ENCODE measurements at regions not wholly inside any gene's neighbourhood (a gene's known extent, or its start where the extent isn't known, plus 50 kb on each side); places are given as distances from the start of the nearest gene placed in this dataset.

GRCh38 chr5:163623986-163624385 lies 118.6 kb downstream of the MAT2B start:
- Histone ChIP-seq H3K9ac (ENCODE audit: low read depth in 1 of 2, low read length in 2 of 2) (no peak overlapping the region), H3K27ac (ENCODE audit: low read depth in 1 of 2, low read length in 2 of 2) (no peak overlapping the region), H3K9me3 (ENCODE audit: control insufficient read depth in 4 of 4, low read length in 3 of 4) (no peaks in the 10 kb centered on the region), H3K36me3 (ENCODE audit: control insufficient read depth in 4 of 4, insufficient read depth in 3 of 4, low read depth in 1 of 4, low read length in 3 of 4) (no peaks in the 10 kb centered on the region), H3K27me3 (ENCODE audit: control insufficient read depth in 4 of 4, insufficient read depth in 4 of 4, low read length in 3 of 4) (peaks cover 0 to 2% (median 0%) of the 10 kb centered on the region in 4 donors), H3K4me1 (ENCODE audit: control insufficient read depth in 4 of 4, insufficient read depth in 4 of 4, low read length in 3 of 4) (no peaks in the 10 kb centered on the region), H3K4me3 (ENCODE audit: low read depth in 1 of 3, low read length in 3 of 3) (no peak overlapping the region)
- 42% methylated on average over 2 of the region's 2 CpGs for WGBS
- no peak for TF ChIP-seq HNF4G (IDR thresholded peaks at IDR 0.05)
- no peak for DNase-seq (ENCODE audit: low spot score)

DNA sequence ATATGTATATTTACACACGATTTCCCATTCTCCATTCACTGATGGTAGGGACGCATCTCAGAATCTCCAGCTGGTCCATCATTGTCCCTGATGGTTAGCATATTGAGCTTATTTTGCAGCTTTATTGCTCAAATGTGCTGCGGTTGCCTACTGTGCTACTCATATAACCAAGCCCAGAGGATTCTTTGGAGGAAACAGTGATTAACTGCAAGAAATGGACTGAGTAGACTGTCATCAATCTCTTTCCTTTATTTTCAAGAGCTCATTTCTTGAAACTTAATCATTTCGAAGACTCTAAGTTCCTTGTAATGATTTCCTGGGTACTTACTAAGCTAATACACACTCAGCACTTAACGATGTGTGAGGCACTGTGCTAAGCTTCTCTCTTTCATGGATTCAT lies 119.0 kb downstream of the MAT2B start:
- peaks cover 0 to 2% (median 0%) of the 10 kb centered on the region in 4 donors for H3K27me3 ChIP-seq (ENCODE audit: control insufficient read depth in 4 of 4, insufficient read depth in 4 of 4, low read length in 3 of 4)
- WGBS, result 79% methylated on average over 5 of the region's 5 CpGs
- no peaks in the 10 kb centered on the region for H3K9me3 ChIP-seq (ENCODE audit: control insufficient read depth in 4 of 4, low read length in 3 of 4)
- no peak overlapping the region for H3K27ac ChIP-seq (ENCODE audit: low read depth in 1 of 2, low read length in 2 of 2)
- no peak overlapping the region for H3K9ac ChIP-seq (ENCODE audit: low read depth in 1 of 2, low read length in 2 of 2)
- TF ChIP-seq NR2F2 (IDR thresholded peaks at IDR 0.05) (no peak), HNF4A (conservative IDR thresholded peaks at IDR 0.05) (no peak), SP1 (IDR thresholded peaks at IDR 0.05) (no peak), RXRA (IDR thresholded peaks at IDR 0.05) (no peak), RAD21 (IDR thresholded peaks at IDR 0.05) (no peak), JUND (IDR thresholded peaks at IDR 0.05) (no peak), EGR1 (IDR thresholded peaks at IDR 0.05; ENCODE audit: low read depth in 2 of 2) (no peak), FOXA1 (IDR thresholded peaks at IDR 0.05) (no peak), TAF1 (conservative IDR thresholded peaks at IDR 0.05) (no peak), FOXA2 (IDR thresholded peaks at IDR 0.05) (no peak), GABPA (IDR thresholded peaks at IDR 0.05 in 1 of 2, conservative IDR thresholded peaks at IDR 0.05 in 1 of 2) (no peak), YY1 (IDR thresholded peaks at IDR 0.05) (no peak), HNF4G (IDR thresholded peaks at IDR 0.05) (no peak)
- TF ChIP-seq, protein P1, sequence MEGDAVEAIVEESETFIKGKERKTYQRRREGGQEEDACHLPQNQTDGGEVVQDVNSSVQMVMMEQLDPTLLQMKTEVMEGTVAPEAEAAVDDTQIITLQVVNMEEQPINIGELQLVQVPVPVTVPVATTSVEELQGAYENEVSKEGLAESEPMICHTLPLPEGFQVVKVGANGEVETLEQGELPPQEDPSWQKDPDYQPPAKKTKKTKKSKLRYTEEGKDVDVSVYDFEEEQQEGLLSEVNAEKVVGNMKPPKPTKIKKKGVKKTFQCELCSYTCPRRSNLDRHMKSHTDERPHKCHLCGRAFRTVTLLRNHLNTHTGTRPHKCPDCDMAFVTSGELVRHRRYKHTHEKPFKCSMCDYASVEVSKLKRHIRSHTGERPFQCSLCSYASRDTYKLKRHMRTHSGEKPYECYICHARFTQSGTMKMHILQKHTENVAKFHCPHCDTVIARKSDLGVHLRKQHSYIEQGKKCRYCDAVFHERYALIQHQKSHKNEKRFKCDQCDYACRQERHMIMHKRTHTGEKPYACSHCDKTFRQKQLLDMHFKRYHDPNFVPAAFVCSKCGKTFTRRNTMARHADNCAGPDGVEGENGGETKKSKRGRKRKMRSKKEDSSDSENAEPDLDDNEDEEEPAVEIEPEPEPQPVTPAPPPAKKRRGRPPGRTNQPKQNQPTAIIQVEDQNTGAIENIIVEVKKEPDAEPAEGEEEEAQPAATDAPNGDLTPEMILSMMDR (IDR thresholded peaks at IDR 0.05; ENCODE audit: low read depth, low read length, missing input control), result no peak
- TF ChIP-seq, protein P2, sequence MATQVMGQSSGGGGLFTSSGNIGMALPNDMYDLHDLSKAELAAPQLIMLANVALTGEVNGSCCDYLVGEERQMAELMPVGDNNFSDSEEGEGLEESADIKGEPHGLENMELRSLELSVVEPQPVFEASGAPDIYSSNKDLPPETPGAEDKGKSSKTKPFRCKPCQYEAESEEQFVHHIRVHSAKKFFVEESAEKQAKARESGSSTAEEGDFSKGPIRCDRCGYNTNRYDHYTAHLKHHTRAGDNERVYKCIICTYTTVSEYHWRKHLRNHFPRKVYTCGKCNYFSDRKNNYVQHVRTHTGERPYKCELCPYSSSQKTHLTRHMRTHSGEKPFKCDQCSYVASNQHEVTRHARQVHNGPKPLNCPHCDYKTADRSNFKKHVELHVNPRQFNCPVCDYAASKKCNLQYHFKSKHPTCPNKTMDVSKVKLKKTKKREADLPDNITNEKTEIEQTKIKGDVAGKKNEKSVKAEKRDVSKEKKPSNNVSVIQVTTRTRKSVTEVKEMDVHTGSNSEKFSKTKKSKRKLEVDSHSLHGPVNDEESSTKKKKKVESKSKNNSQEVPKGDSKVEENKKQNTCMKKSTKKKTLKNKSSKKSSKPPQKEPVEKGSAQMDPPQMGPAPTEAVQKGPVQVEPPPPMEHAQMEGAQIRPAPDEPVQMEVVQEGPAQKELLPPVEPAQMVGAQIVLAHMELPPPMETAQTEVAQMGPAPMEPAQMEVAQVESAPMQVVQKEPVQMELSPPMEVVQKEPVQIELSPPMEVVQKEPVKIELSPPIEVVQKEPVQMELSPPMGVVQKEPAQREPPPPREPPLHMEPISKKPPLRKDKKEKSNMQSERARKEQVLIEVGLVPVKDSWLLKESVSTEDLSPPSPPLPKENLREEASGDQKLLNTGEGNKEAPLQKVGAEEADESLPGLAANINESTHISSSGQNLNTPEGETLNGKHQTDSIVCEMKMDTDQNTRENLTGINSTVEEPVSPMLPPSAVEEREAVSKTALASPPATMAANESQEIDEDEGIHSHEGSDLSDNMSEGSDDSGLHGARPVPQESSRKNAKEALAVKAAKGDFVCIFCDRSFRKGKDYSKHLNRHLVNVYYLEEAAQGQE (IDR thresholded peaks at IDR 0.05), result no peak
- TF ChIP-seq, protein P3, sequence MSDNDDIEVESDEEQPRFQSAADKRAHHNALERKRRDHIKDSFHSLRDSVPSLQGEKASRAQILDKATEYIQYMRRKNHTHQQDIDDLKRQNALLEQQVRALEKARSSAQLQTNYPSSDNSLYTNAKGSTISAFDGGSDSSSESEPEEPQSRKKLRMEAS (IDR thresholded peaks at IDR 0.05), result no peak
- TF ChIP-seq, protein P4, sequence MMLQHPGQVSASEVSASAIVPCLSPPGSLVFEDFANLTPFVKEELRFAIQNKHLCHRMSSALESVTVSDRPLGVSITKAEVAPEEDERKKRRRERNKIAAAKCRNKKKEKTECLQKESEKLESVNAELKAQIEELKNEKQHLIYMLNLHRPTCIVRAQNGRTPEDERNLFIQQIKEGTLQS (IDR thresholded peaks at IDR 0.05), result no peak
- TF ChIP-seq, protein P5, sequence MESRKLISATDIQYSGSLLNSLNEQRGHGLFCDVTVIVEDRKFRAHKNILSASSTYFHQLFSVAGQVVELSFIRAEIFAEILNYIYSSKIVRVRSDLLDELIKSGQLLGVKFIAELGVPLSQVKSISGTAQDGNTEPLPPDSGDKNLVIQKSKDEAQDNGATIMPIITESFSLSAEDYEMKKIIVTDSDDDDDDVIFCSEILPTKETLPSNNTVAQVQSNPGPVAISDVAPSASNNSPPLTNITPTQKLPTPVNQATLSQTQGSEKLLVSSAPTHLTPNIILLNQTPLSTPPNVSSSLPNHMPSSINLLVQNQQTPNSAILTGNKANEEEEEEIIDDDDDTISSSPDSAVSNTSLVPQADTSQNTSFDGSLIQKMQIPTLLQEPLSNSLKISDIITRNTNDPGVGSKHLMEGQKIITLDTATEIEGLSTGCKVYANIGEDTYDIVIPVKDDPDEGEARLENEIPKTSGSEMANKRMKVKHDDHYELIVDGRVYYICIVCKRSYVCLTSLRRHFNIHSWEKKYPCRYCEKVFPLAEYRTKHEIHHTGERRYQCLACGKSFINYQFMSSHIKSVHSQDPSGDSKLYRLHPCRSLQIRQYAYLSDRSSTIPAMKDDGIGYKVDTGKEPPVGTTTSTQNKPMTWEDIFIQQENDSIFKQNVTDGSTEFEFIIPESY (IDR thresholded peaks at IDR 0.05), result no peak
- no peaks in the 10 kb centered on the region for H3K4me1 ChIP-seq (ENCODE audit: control insufficient read depth in 4 of 4, insufficient read depth in 4 of 4, low read length in 3 of 4)
- DNase-seq (ENCODE audit: low spot score), result no peak
- no peak overlapping the region for H3K4me3 ChIP-seq (ENCODE audit: low read depth in 1 of 3, low read length in 3 of 3)
- H3K36me3 ChIP-seq (ENCODE audit: control insufficient read depth in 4 of 4, insufficient read depth in 3 of 4, low read depth in 1 of 4, low read length in 3 of 4), result no peaks in the 10 kb centered on the region

All from liver (tissue), 8 donors.